Right atrium auricular region (tissue), 2 donors: ENCODE measurements at regions not wholly inside any gene's neighbourhood (a gene's known extent, or its start where the extent isn't known, plus 50 kb on each side); places are given as distances from the start of the nearest gene placed in this dataset.

Source experiments
- DNase-seq: peaks from one replicate; pipeline ENCODE4 v3.0.0-alpha.2; 2019; ENCODE audit warnings: low spot score
- H3K27ac ChIP-seq, 2 donors: fragments of 200-600 bp; sonication (generic); 1 replicate in 1 of 2; 2 replicates in 1 of 2; pipeline ENCODE4 v1.5.1; 2016 to 2019
- H3K27me3 ChIP-seq, 2 donors: fragments of 200-600 bp; sonication (generic); one replicate each; pipeline versions ENCODE4 v1.5.1 to v1.6.0; 2017 to 2019
- H3K36me3 ChIP-seq: fragments of 200-600 bp; sonication (generic); one replicate; pipeline ENCODE4 v1.5.1; 2016
- H3K4me1 ChIP-seq, 2 donors: fragments of 200-600 bp; sonication (generic); one replicate each; pipeline versions ENCODE4 v1.5.1 to v1.6.0; 2017 to 2019
- H3K4me3 ChIP-seq, 2 donors: fragments of 200-600 bp; sonication (generic); 1 replicate in 1 of 2; 2 replicates in 1 of 2; pipeline ENCODE4 v1.5.1; 2017 to 2019; ENCODE audit warnings: mild to moderate bottlenecking in 1 of 2, moderate library complexity in 1 of 2
- H3K9me3 ChIP-seq, 2 donors: fragments of 200-600 bp; sonication (generic); one replicate each; pipeline ENCODE4 v1.5.1; 2019
- TF ChIP-seq, protein P1 (sequence below), 2 donors: fragments of 200-600 bp; sonication (generic); IDR thresholded peaks; one replicate each; pipeline ENCODE4 v1.5.1; 2019; ENCODE audit warnings: antibody characterized with exemption in 2 of 2

DNA sequence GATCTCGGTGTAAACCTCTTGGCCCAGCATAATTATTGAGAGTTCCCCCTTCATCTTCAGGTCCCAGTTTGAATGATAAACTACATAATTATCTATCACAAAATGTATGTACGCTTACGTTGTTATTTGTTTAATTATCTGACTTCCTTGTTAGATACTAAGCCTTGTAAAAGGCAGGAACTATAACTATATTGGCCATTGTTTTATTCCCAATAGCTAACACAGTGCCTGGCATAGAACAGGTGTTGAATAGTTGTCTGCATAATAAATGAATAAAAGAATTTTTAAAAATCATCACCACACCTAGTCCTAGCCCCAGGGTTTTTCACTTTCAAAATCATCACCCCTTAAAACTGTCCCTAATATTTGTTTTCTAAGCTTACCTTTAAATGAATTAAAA is 207.9 kb downstream of the MREG start:
- no peaks in the 10 kb centered on the region for H3K36me3 ChIP-seq
- peaks cover 7 to 25% of the 10 kb centered on the region in 2 donors for H3K9me3 ChIP-seq
- TF ChIP-seq, protein P1, sequence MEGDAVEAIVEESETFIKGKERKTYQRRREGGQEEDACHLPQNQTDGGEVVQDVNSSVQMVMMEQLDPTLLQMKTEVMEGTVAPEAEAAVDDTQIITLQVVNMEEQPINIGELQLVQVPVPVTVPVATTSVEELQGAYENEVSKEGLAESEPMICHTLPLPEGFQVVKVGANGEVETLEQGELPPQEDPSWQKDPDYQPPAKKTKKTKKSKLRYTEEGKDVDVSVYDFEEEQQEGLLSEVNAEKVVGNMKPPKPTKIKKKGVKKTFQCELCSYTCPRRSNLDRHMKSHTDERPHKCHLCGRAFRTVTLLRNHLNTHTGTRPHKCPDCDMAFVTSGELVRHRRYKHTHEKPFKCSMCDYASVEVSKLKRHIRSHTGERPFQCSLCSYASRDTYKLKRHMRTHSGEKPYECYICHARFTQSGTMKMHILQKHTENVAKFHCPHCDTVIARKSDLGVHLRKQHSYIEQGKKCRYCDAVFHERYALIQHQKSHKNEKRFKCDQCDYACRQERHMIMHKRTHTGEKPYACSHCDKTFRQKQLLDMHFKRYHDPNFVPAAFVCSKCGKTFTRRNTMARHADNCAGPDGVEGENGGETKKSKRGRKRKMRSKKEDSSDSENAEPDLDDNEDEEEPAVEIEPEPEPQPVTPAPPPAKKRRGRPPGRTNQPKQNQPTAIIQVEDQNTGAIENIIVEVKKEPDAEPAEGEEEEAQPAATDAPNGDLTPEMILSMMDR (IDR thresholded peaks at IDR 0.05), result no peak
- H3K27me3 ChIP-seq, result no peaks in the 10 kb centered on the region
- H3K4me3 ChIP-seq, result no peak overlapping the region
- H3K27ac ChIP-seq, result no peak overlapping the region
- no peaks in the 10 kb centered on the region for H3K4me1 ChIP-seq
- no peak for DNase-seq

DNA sequence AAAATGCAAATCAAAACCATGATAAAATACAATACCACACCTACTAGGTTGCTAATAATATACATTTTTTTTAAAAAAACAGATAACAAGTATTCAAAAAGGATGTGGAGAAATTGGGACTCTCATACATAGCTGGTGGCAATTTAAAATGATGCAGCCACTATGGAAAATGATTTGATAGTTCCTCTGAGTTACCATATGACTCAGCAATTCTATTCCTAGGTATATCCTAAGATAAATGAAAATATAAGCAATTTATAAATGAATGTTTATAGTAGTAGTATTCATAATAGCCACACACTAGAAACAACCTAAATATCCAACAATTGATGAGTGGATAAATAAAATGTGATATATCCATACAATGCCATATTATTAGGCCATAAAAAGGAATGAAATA is 210.2 kb downstream of the MREG start:
- no peak for DNase-seq
- H3K4me3 ChIP-seq, result no peak overlapping the region
- TF ChIP-seq, protein P1 (IDR thresholded peaks at IDR 0.05), result no peak
- H3K36me3 ChIP-seq, result no peaks in the 10 kb centered on the region
- no peak overlapping the region for H3K27ac ChIP-seq
- no peaks in the 10 kb centered on the region for H3K27me3 ChIP-seq
- H3K9me3 ChIP-seq, result peaks cover 7 to 25% of the 10 kb centered on the region in 2 donors
- no peaks in the 10 kb centered on the region for H3K4me1 ChIP-seq

DNA sequence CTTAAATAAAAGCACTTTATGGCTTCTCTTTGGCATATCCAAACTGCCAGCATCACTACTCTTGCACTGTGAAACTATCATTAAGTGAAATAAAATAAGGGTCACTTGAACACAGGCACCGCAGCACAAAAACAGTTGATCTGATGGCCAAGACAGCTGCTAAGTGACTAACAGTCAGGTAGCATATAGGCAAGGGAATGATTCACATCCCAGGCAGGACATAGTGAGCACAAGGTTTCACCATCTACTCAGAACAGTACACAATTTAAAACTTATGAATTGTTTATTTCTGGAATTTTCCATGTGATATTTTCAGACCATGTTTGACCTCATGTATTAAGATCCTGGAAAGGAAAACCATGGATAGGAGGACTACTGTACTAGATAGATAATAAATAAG is 214.2 kb downstream of the MREG start:
- H3K36me3 ChIP-seq, result no peaks in the 10 kb centered on the region
- peaks cover 0 to 4% of the 10 kb centered on the region in 2 donors for H3K4me1 ChIP-seq
- H3K27ac ChIP-seq, result no peak overlapping the region
- TF ChIP-seq, protein P1 (IDR thresholded peaks at IDR 0.05), result no peak
- peaks cover 7 to 25% of the 10 kb centered on the region in 2 donors for H3K9me3 ChIP-seq
- no peaks in the 10 kb centered on the region for H3K27me3 ChIP-seq
- H3K4me3 ChIP-seq, result no peak overlapping the region
- DNase-seq, result no peak

DNA sequence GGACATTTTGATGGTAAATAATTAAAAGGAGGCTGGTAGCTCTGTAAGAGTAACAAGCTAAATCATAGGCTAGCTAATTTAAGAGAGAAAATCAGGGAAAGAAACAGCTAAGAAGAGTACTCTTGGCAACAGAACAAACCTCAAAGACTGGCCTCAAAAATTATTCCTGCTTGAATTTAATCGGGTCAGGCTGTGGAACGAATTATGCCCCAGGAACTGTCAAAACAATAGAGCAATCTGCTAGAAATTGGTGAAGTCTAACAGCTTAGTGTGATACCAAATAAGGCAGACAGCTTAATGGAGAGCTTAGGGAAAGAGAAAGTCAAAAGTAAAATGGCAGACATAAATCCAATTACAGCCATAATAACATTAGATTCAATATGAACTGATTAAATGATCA is 215.7 kb downstream of the MREG start:
- Histone ChIP-seq H3K36me3 (no peaks in the 10 kb centered on the region), H3K9me3 (peaks cover 7 to 14% of the 10 kb centered on the region in 2 donors), H3K4me3 (no peak overlapping the region), H3K27ac (no peak overlapping the region), H3K4me1 (peaks cover 0 to 8% of the 10 kb centered on the region in 2 donors), H3K27me3 (no peaks in the 10 kb centered on the region)
- TF ChIP-seq, protein P1 (IDR thresholded peaks at IDR 0.05), result no peak
- no peak for DNase-seq

DNA sequence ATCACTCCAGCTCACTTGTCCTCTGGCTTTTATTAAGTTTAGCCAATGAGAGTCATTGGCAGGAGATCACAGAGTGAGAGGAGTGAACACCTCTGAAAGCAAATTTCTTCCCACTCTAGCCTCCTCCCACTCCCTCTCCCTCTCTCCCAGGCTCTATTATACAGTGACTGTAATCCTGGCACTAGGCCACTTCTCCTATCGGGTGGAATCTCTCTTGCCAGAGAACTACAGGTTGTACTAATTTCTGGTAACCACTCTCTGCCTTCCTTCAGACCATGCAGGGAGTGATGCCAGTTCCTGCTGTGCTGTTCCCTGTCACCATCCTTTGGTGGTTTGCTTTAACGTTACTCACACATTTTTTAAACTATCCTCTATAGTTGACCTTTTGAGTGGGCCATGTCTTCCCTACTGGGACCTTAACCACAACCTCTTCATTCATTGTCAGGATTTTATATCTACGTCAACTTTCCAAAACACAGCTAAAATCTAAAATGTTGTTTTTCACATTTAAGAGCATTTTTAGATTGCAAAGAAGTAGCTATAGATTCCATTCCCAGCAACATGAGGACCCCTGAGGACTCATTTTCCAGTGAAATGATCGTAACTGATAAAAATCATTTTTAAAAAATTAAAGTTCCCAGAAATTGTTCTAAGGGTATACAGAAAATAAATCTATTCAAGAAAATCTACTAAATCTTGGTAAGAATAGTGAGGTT is 217.1 kb downstream of the MREG start:
- TF ChIP-seq, protein P1 (IDR thresholded peaks at IDR 0.05), result no peak
- Histone ChIP-seq H3K36me3 (no peaks in the 10 kb centered on the region), H3K27ac (no peak overlapping the region), H3K4me3 (no peak overlapping the region), H3K27me3 (no peaks in the 10 kb centered on the region), H3K4me1 (peaks cover 0 to 8% of the 10 kb centered on the region in 2 donors), H3K9me3 (peaks cover 0 to under 1% of the 10 kb centered on the region in 2 donors)
- DNase-seq, result no peak
